Tibial nerve (tissue), 3 donors: ENCODE measurements at regions not wholly inside any gene's neighbourhood (a gene's known extent, or its start where the extent isn't known, plus 50 kb on each side); places are given as distances from the start of the nearest gene placed in this dataset.

Source experiments
- CTCF ChIP-seq, 5 experiments: fragments of 200-600 bp in 3 of 5; fragments of 450-650 bp in 2 of 5; sonication (generic) in 3 of 5; IDR thresholded peaks; one replicate each; pipeline ENCODE4 v1.5.1; 2016 to 2019; ENCODE audit warnings: antibody characterized with exemption in 5 of 5, mild to moderate bottlenecking in 3 of 5, moderate library complexity in 2 of 5
- POLR2A ChIP-seq, 2 donors: fragments of 450-650 bp; IDR thresholded peaks; one replicate each; pipeline ENCODE4 v1.6.1; 2017; ENCODE audit warnings: antibody characterized with exemption in 2 of 2, mild to moderate bottlenecking in 2 of 2, moderate library complexity in 2 of 2

GRCh38 chr4:128394778-128395177, 107.2 kb upstream of the PGRMC2 start:
- TF ChIP-seq CTCF (IDR thresholded peaks at IDR 0.05), result no peak
- TF ChIP-seq POLR2A (IDR thresholded peaks at IDR 0.05), result no peak
